CD8-positive, alpha-beta memory T cell (primary cell): ENCODE measurements at regions not wholly inside any gene's neighbourhood (a gene's known extent, or its start where the extent isn't known, plus 50 kb on each side); places are given as distances from the start of the nearest gene placed in this dataset.

Experiments
- CTCF ChIA-PET: fragments of 350-600 bp; sonication (Branson Sonifier 250); formaldehyde crosslinking; loops from one replicate; lab custom pipeline; 2021; ENCODE audit warnings: antibody characterized with exemption; lab: Charles Lee
- POLR2A ChIA-PET: fragments of 350-600 bp; sonication (Branson Sonifier 250); formaldehyde crosslinking; loops from one replicate; lab custom pipeline; 2021; ENCODE audit warnings: antibody characterized with exemption; lab: Charles Lee
- DNase-seq, 5 donors: peaks; one replicate each; pipeline versions ENCODE4 v3.0.0 to v3.0.0-alpha.2; 2020 to 2022; ENCODE audit warnings: mixed read lengths in 1 of 5
- H3K27ac ChIP-seq: one replicate; pipeline ENCODE4 v1.7.0; 2013; ENCODE audit warnings: low read depth, mild to moderate bottlenecking, low read length, moderate library complexity
- H3K27me3 ChIP-seq: 2 replicates; pipeline ENCODE4 v1.7.0; 2013; ENCODE audit warnings: low read length, mild to moderate bottlenecking; ENCODE audit not compliant: insufficient read depth, poor library complexity, severe bottlenecking
- H3K36me3 ChIP-seq: 2 replicates; pipeline ENCODE4 v1.7.0; 2013; ENCODE audit warnings: mild to moderate bottlenecking, low read length, moderate library complexity; ENCODE audit not compliant: insufficient read depth
- H3K4me1 ChIP-seq: 2 replicates; pipeline ENCODE4 v1.7.0; 2013; ENCODE audit warnings: mild to moderate bottlenecking, low read length, moderate library complexity; ENCODE audit not compliant: insufficient read depth
- H3K4me3 ChIP-seq: 2 replicates; pipeline ENCODE4 v1.7.0; 2013; ENCODE audit warnings: mild to moderate bottlenecking, low read length
- H3K9me3 ChIP-seq: 2 replicates; pipeline ENCODE4 v1.7.0; 2013; ENCODE audit warnings: mild to moderate bottlenecking, low read length
- H3K27ac Mint-ChIP-seq, 8 donors: one replicate each; pipeline ENCODE4 v1.8.0; 2020 to 2021; ENCODE audit warnings: mixed read lengths in 8 of 8, mild to moderate bottlenecking in 6 of 8, inconsistent platforms in 3 of 8, moderate library complexity in 3 of 8
- H3K27me3 Mint-ChIP-seq, 2 donors: one replicate each; pipeline ENCODE4 v1.8.0; 2020 to 2021; ENCODE audit warnings: mixed read lengths in 2 of 2, mild to moderate bottlenecking in 1 of 2, moderate library complexity in 1 of 2
- H3K36me3 Mint-ChIP-seq, 3 donors: one replicate each; pipeline ENCODE4 v1.8.0; 2020 to 2021; ENCODE audit warnings: mixed read lengths in 3 of 3, inconsistent platforms in 1 of 3, mild to moderate bottlenecking in 1 of 3
- H3K4me1 Mint-ChIP-seq, 3 donors: one replicate each; pipeline ENCODE4 v1.8.0; 2020 to 2021; ENCODE audit warnings: mixed read lengths in 3 of 3, inconsistent platforms in 1 of 3, mild to moderate bottlenecking in 1 of 3
- H3K4me3 Mint-ChIP-seq, 7 donors: one replicate each; pipeline ENCODE4 v1.8.0; 2020 to 2021; ENCODE audit warnings: mixed read lengths in 7 of 7, mild to moderate bottlenecking in 6 of 7, moderate library complexity in 4 of 7, inconsistent platforms in 2 of 7
- H3K9me3 Mint-ChIP-seq, 5 donors: one replicate each; pipeline ENCODE4 v1.8.0; 2020 to 2022; ENCODE audit warnings: mixed read lengths in 5 of 5, mild to moderate bottlenecking in 3 of 5, moderate library complexity in 2 of 5, inconsistent platforms in 1 of 5

DNA sequence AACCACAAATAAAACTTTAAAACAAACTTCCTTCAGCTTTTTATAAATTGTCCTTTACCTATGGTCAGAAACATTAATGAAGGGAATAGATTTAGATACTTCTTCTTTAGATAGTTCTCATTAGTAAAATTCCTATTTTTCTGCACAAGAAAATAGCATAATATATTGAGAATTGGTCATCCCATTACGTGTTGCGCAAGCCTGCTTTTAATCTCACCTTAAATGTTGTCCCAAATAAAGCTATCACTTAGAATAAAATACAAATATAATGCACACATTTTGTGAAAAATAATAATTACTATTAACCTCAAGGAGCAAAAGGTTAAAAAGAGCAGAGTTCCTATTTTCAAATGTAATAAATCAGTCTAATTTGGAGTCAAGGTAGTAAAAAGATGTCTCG, 95.2 kb upstream of the TTC29 start:
- H3K4me3 Mint-ChIP-seq, result no peak overlapping the region
- Histone ChIP-seq H3K9me3 (no peaks in the 10 kb centered on the region), H3K4me3 (no peak overlapping the region), H3K27me3 (no peaks in the 10 kb centered on the region), H3K36me3 (no peaks in the 10 kb centered on the region), H3K4me1 (no peaks in the 10 kb centered on the region), H3K27ac (no peak overlapping the region)
- no peaks in the 10 kb centered on the region for H3K36me3 Mint-ChIP-seq
- H3K27me3 Mint-ChIP-seq, result peaks cover 12 to 48% of the 10 kb centered on the region in 2 donors
- CTCF ChIA-PET, result no interaction called here
- no peaks in the 10 kb centered on the region for H3K4me1 Mint-ChIP-seq
- no peaks in the 10 kb centered on the region for H3K9me3 Mint-ChIP-seq
- H3K27ac Mint-ChIP-seq, result no peak overlapping the region
- DNase-seq, result no peak
- POLR2A ChIA-PET, result no interaction called here

DNA sequence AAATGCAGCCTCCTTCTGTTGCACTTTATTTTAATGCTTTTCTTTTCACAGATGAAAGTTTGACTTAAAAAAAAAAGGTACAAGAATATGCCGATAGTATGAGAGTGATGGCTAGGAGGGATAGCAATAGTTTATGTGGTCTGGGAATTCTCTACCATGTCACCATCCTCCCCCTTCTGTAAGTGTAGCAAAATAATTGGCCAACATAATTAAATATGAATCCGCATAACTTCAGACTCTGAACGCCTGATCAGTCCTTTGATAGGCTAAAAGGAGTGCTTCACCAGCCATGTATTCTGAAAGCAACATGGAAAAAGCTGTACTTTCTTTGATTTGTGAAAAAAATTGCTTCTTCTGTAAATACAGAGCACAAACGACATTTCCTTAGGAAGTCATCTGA, 95.7 kb upstream of the TTC29 start:
- Histone ChIP-seq H3K9me3 (no peaks in the 10 kb centered on the region), H3K36me3 (no peaks in the 10 kb centered on the region), H3K27ac (no peak overlapping the region), H3K27me3 (no peaks in the 10 kb centered on the region), H3K4me3 (no peak overlapping the region), H3K4me1 (no peaks in the 10 kb centered on the region)
- DNase-seq, result no peak
- no peaks in the 10 kb centered on the region for H3K9me3 Mint-ChIP-seq
- CTCF ChIA-PET, result no interaction called here
- H3K27ac Mint-ChIP-seq, result no peak overlapping the region
- H3K4me1 Mint-ChIP-seq, result no peaks in the 10 kb centered on the region
- no peak overlapping the region for H3K4me3 Mint-ChIP-seq
- H3K36me3 Mint-ChIP-seq, result no peaks in the 10 kb centered on the region
- POLR2A ChIA-PET, result no interaction called here
- peaks cover 15 to 48% of the 10 kb centered on the region in 2 donors for H3K27me3 Mint-ChIP-seq

DNA sequence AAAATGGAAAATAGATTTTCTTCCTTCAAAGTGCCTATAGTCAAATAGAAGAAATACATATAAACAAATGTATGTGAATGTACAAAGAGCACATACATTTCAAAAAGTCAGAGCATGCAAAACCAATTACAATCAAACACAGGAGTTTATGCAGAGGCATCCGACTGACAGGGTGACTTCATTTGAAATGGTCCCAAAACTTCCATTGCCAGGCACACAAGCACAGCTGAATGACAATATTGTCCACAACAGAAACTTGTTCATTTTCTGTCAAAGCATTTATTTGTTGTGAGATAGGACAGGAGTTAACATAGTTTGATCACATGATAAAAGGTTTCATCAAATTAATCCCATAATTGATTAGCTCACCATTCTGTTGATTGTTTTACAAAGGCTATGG, 96.4 kb upstream of the TTC29 start:
- H3K9me3 ChIP-seq, result no peaks in the 10 kb centered on the region
- Mint-ChIP-seq H3K9me3 (peaks cover 0 to 1% (median 0%) of the 10 kb centered on the region in 5 donors), H3K27me3 (peaks cover 16 to 48% of the 10 kb centered on the region in 2 donors), H3K27ac (no peak overlapping the region), H3K4me3 (no peak overlapping the region), H3K4me1 (no peaks in the 10 kb centered on the region), H3K36me3 (no peaks in the 10 kb centered on the region)
- CTCF ChIA-PET, result no interaction called here
- no peaks in the 10 kb centered on the region for H3K4me1 ChIP-seq
- H3K27ac ChIP-seq, result no peak overlapping the region
- no peak overlapping the region for H3K4me3 ChIP-seq
- no peaks in the 10 kb centered on the region for H3K36me3 ChIP-seq
- no peak for DNase-seq
- POLR2A ChIA-PET, result no interaction called here
- no peaks in the 10 kb centered on the region for H3K27me3 ChIP-seq

DNA sequence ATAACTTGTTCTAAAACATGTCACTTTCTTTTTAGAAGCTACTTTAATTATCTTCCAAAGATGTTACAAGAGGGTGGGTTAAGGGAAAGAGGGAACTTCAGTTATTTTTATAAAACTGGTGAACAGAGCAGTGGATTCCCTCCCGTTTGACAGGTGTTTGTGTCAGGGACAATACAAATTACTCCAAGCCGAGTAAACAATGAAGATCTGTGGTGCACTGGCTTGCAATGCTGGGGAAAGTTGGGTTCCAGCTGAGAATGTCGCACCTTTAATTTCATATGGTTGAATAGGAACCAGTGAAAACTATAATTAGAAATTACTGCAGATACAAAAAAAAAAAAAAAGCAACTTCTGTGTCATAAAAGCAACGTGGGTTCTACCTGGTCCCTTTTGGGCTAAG, 98.6 kb upstream of the TTC29 start:
- H3K9me3 Mint-ChIP-seq, result peaks cover 0 to 4% (median 1%) of the 10 kb centered on the region in 5 donors
- H3K27me3 ChIP-seq, result no peaks in the 10 kb centered on the region
- H3K9me3 ChIP-seq, result no peaks in the 10 kb centered on the region
- H3K4me1 ChIP-seq, result no peaks in the 10 kb centered on the region
- no peak overlapping the region for H3K4me3 Mint-ChIP-seq
- H3K36me3 Mint-ChIP-seq, result no peaks in the 10 kb centered on the region
- CTCF ChIA-PET, result no interaction called here
- no peak overlapping the region for H3K4me3 ChIP-seq
- H3K27ac ChIP-seq, result no peak overlapping the region
- no peaks in the 10 kb centered on the region for H3K36me3 ChIP-seq
- no peak overlapping the region for H3K27ac Mint-ChIP-seq
- POLR2A ChIA-PET, result no interaction called here
- peaks cover 10 to 42% of the 10 kb centered on the region in 2 donors for H3K27me3 Mint-ChIP-seq
- no peaks in the 10 kb centered on the region for H3K4me1 Mint-ChIP-seq
- DNase-seq, result no peak

DNA sequence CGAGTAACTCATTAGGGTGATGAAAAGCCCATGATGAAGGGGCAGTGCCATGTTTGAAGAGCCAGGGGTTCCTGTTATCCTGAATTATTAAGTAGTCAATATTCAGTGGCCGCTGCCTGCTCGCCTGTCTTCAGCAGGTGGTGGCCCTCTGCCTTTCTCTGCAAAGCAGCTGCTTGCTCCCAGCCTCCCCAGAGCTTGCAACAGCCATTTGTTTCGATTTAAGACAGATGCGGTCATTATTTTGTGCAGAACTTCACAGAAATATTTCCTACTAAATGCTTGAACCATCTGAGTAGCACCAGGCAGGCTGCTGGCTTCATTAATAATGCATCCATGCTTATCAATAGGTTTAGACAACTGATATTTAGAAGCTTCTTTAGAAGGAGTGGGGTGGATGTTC, 104.3 kb upstream of the TTC29 start:
- Histone ChIP-seq H3K36me3 (no peaks in the 10 kb centered on the region), H3K27ac (no peak overlapping the region), H3K4me3 (no peak overlapping the region), H3K27me3 (no peaks in the 10 kb centered on the region), H3K4me1 (no peaks in the 10 kb centered on the region), H3K9me3 (no peaks in the 10 kb centered on the region)
- Mint-ChIP-seq H3K9me3 (peaks cover 0 to 4% (median 2%) of the 10 kb centered on the region in 5 donors), H3K27ac (no peak overlapping the region), H3K4me3 (no peak overlapping the region), H3K36me3 (no peaks in the 10 kb centered on the region), H3K4me1 (no peaks in the 10 kb centered on the region), H3K27me3 (peaks cover 8 to 54% of the 10 kb centered on the region in 2 donors)
- DNase-seq, result no peak
- POLR2A ChIA-PET, result no interaction called here
- CTCF ChIA-PET, result no interaction called here

DNA sequence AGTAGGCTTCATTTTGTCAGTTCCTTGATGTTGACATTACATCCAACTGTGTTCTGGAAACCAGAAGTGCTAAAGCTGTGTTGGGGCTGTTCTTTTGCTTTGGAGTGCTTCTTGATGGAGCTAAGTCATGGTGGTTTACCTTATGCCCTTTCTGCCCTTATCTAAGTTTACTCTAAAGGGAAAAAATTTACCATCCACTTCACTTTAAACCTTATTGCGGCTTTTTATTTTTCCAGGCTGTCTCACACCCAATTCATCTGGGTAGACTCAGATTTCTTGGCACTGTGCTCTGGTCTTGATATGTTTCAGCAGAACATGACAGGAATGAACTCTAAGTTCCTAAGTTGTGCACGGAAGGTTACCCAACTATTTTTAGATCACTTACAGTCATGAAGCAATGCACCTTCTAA, 104.7 kb upstream of the TTC29 start:
- no peaks in the 10 kb centered on the region for H3K36me3 ChIP-seq

DNA sequence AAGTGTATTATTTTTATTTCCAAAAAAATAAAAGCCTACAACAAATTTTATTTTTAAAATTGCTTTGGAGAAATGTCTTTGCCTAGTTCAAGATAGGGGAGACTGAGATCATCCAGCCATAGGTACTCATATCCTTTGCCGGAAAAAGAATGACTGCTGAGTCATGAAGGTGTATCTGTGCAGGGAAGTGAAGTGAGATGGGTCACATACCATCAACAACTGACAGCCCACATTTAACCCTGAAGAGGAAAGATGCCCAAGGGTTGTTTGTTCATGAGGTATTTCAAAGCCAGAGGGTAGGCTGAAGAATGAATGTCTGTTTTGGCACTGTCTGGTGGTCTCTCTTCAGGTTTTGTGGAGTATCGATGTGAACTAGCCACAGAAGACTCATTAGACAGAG, 106.7 kb upstream of the TTC29 start:
- Histone ChIP-seq H3K4me3 (no peak overlapping the region), H3K27me3 (no peaks in the 10 kb centered on the region), H3K9me3 (no peaks in the 10 kb centered on the region), H3K36me3 (no peaks in the 10 kb centered on the region), H3K27ac (no peak overlapping the region), H3K4me1 (no peaks in the 10 kb centered on the region)
- H3K27me3 Mint-ChIP-seq, result peaks cover 3 to 40% of the 10 kb centered on the region in 2 donors
- H3K4me1 Mint-ChIP-seq, result peaks cover 5 to 6% (median 6%) of the 10 kb centered on the region in 3 donors
- peaks cover 0 to 4% (median 2%) of the 10 kb centered on the region in 5 donors for H3K9me3 Mint-ChIP-seq
- POLR2A ChIA-PET, result no interaction called here
- no peak overlapping the region for H3K27ac Mint-ChIP-seq
- DNase-seq, result no peak
- H3K4me3 Mint-ChIP-seq, result no peak overlapping the region
- CTCF ChIA-PET, result no interaction called here
- peaks cover 0 to 3% (median 0%) of the 10 kb centered on the region in 3 donors for H3K36me3 Mint-ChIP-seq

More for the DNA sequence above, 104.7 kb upstream of the TTC29 start:
- no peak overlapping the region for H3K27ac ChIP-seq
- peaks cover 8 to 54% of the 10 kb centered on the region in 2 donors for H3K27me3 Mint-ChIP-seq
- no peak for DNase-seq
- H3K36me3 Mint-ChIP-seq, result no peaks in the 10 kb centered on the region
- no peak overlapping the region for H3K27ac Mint-ChIP-seq
- H3K27me3 ChIP-seq, result no peaks in the 10 kb centered on the region
- peaks cover 0 to 4% (median 2%) of the 10 kb centered on the region in 5 donors for H3K9me3 Mint-ChIP-seq
- H3K9me3 ChIP-seq, result no peaks in the 10 kb centered on the region
- ChIA-PET POLR2A (no interaction called here), CTCF (no interaction called here)
- H3K4me3 Mint-ChIP-seq, result no peak overlapping the region
- no peaks in the 10 kb centered on the region for H3K4me1 Mint-ChIP-seq
- no peak overlapping the region for H3K4me3 ChIP-seq
- no peaks in the 10 kb centered on the region for H3K4me1 ChIP-seq

DNA sequence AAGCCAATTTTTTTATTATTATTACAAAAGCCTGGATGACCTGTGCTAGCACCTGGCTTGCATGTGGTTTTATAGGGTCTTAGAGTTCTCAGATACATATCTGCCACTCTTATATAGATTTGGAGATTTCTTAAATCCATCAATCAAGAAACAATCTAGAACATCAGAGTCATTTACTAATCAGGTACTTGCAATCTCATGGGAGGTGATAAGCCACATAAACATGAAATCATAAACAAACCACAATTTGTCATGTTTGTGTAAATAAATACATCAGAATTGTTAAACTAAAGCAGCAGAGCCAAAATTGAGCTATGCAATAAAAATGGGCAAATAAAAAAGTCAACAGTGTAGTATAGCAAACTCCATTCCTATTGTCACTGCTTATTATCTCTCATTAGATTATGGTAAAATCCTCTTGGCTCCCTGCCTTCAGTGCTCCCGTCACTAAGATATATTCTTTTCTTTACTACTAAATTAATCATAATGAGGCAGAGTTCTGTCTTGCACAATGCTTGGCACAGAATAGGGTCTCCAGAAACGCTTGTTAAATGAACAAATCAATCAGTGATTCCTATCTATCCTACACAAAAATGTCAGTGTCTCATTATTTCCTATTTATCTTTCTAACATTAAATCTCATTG, 108.7 kb upstream of the TTC29 start:
- Histone ChIP-seq H3K27me3 (no peaks in the 10 kb centered on the region), H3K4me1 (no peaks in the 10 kb centered on the region), H3K36me3 (no peaks in the 10 kb centered on the region), H3K4me3 (no peak overlapping the region), H3K9me3 (no peaks in the 10 kb centered on the region), H3K27ac (no peak overlapping the region)
- ChIA-PET POLR2A (no interaction called here), CTCF (no interaction called here)
- peaks cover 0 to 2% (median 0%) of the 10 kb centered on the region in 5 donors for H3K9me3 Mint-ChIP-seq
- peaks cover 11 to 13% (median 12%) of the 10 kb centered on the region in 3 donors for H3K4me1 Mint-ChIP-seq
- DNase-seq, result no peak
- peaks cover 3 to 27% of the 10 kb centered on the region in 2 donors for H3K27me3 Mint-ChIP-seq
- peak overlapping the region in 1 of 7 donors; percentile 8 for H3K4me3 Mint-ChIP-seq
- peaks cover 0 to 3% (median 0%) of the 10 kb centered on the region in 3 donors for H3K36me3 Mint-ChIP-seq
- no peak overlapping the region for H3K27ac Mint-ChIP-seq
